PC-3 (cell line): ENCODE measurements at regions not wholly inside any gene's neighbourhood (a gene's known extent, or its start where the extent isn't known, plus 50 kb on each side); places are given as distances from the start of the nearest gene placed in this dataset.
"Not testable (repeated sequence)": the region's sequence is repeated elsewhere in the genome, so short reads cannot be mapped to it uniquely, and the experiment has no call there.

Source experiments
- ATAC-seq: fragments of 200-7000 bp; cut with Tn5 transposase; 2 replicates; pipeline ENCODE4 v1.9.1; 2020; ENCODE audit warnings: mild to moderate bottlenecking, moderate library complexity
- BruUV-seq: library from RNA; stranded (reverse); fragments of 400-500 nt; replicated peaks from 2 replicates; lab custom pipeline; 2021; lab: Mats Ljungman, UMichigan
- CTCF ChIA-PET: fragments of 300-600 bp; sonication (Branson Sonifier 250); formaldehyde crosslinking; loops from one replicate; lab custom pipeline; 2022; ENCODE audit warnings: antibody characterized with exemption; lab: Charles Lee
- POLR2A ChIA-PET: fragments of 300-600 bp; sonication (Branson Sonifier 250); formaldehyde crosslinking; loops from one replicate; lab custom pipeline; 2022; ENCODE audit warnings: antibody characterized with exemption; ENCODE audit not compliant: unreplicated experiment; lab: Charles Lee
- DNase-seq: peaks from one replicate; pipeline ENCODE4 v3.0.0-alpha.2; 2015
- H2AFZ ChIP-seq: fragments of 300-600 bp; sonication (generic); 2 replicates; pipeline ENCODE4 v1.6.0; 2016; ENCODE audit warnings: antibody characterized with exemption, low read length
- H3F3A ChIP-seq: fragments of 300-600 bp; sonication (generic); one replicate; pipeline ENCODE4 v1.6.0; 2017; ENCODE audit warnings: antibody characterized with exemption, low read length, control low read depth, mild to moderate bottlenecking; ENCODE audit not compliant: unreplicated experiment
- H3K27ac ChIP-seq: fragments of 300-600 bp; sonication (generic); 2 replicates; pipeline ENCODE4 v1.5.1; 2016; ENCODE audit warnings: mild to moderate bottlenecking, low read length
- H3K27me3 ChIP-seq: fragments of 300-600 bp; sonication (generic); 2 replicates; pipeline ENCODE4 v1.6.1; 2016; ENCODE audit warnings: low read length, mixed read lengths
- H3K36me3 ChIP-seq: fragments of 300-600 bp; sonication (generic); 2 replicates; pipeline ENCODE4 v1.6.1; 2016; ENCODE audit warnings: low read depth, mixed run types, low read length, mixed read lengths
- H3K4me1 ChIP-seq: fragments of 300-600 bp; sonication (generic); 2 replicates; pipeline ENCODE4 v1.5.1; 2016; ENCODE audit warnings: low read length; ENCODE audit not compliant: insufficient read depth
- H3K4me2 ChIP-seq: fragments of 300-600 bp; sonication (generic); 2 replicates; pipeline ENCODE4 v1.6.0; 2016; ENCODE audit warnings: low read length
- H3K4me3 ChIP-seq: fragments of 300-600 bp; sonication (generic); 2 replicates; pipeline ENCODE4 v1.5.1; 2016; ENCODE audit warnings: mild to moderate bottlenecking, low read length, mixed read lengths
- H3K79me2 ChIP-seq: fragments of 300-600 bp; sonication (generic); 2 replicates; pipeline ENCODE4 v1.6.1; 2017; ENCODE audit warnings: low read length, mixed read lengths
- H3K9ac ChIP-seq: fragments of 300-600 bp; sonication (generic); 2 replicates; pipeline ENCODE4 v1.6.0; 2016; ENCODE audit warnings: mild to moderate bottlenecking, low read length
- H3K9me2 ChIP-seq: fragments of 300-600 bp; sonication (generic); replicated peaks from 2 replicates; pipeline ENCODE4 v1.6.1; 2016; ENCODE audit warnings: mixed run types, low read length, mixed read lengths
- H3K9me3 ChIP-seq: fragments of 300-600 bp; sonication (generic); 2 replicates; pipeline ENCODE4 v1.6.1; 2016; ENCODE audit warnings: low read length, mixed read lengths
- H4K20me1 ChIP-seq: fragments of 300-600 bp; sonication (generic); 2 replicates; pipeline ENCODE4 v1.6.1; 2016; ENCODE audit warnings: low read length, mixed read lengths
- CTCF ChIP-seq: fragments of 300-600 bp; sonication (generic); conservative IDR thresholded peaks from 2 replicates; pipeline ENCODE4 v1.5.1; 2017; ENCODE audit warnings: antibody characterized with exemption, low read depth, mild to moderate bottlenecking, low read length
- EZH2 ChIP-seq: fragments of 300-600 bp; sonication (generic); IDR thresholded peaks from one replicate; pipeline ENCODE4 v1.6.1; 2017; ENCODE audit warnings: antibody characterized with exemption, mild to moderate bottlenecking, low read length; ENCODE audit not compliant: unreplicated experiment
- EZH2phosphoT487 ChIP-seq: fragments of 300-600 bp; sonication (generic); IDR thresholded peaks from 2 replicates; pipeline ENCODE4 v1.6.1; 2018; ENCODE audit warnings: mild to moderate bottlenecking, antibody characterized with exemption, low read length, borderline replicate concordance
- intact Hi-C: fragments of 100-400 bp; cut with micrococcal nuclease; formaldehyde crosslinking; loops from 2 replicates; pipeline ENCODE4 v1.9.0; 2023

DNA sequence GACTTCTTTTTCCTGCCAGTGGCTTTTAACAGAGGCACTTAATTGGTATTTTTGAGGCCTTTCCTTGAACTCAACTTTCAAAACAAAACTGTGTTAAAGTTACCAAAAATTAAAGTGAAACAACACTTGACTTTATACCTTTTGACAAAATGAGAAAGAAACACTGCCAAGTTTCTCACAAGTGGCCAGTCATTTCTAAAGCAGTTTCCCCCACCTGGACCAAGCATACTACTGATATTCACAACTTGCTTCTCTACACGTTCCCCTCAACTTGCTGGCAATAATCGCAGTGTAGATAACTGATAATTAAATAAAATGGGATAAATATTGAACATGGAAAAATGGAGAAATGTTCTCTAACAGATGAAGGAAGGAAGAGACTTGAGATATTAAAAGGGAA lies 135.7 kb downstream of the TLR4 start:
- H3K36me3 ChIP-seq: no peaks in the 10 kb centered on the region
- intact Hi-C loops: no loop called here
- H3K4me1 ChIP-seq: no peaks in the 10 kb centered on the region
- no TSS peak for BruUV-seq
- H3K9me2 ChIP-seq: no peaks in the 10 kb centered on the region
- no peak for ATAC-seq
- H3K79me2 ChIP-seq: no peaks in the 10 kb centered on the region
- no peaks in the 10 kb centered on the region for H3K9me3 ChIP-seq
- CTCF ChIA-PET: no interaction called here
- no peak overlapping the region for H3K4me2 ChIP-seq
- no peaks in the 10 kb centered on the region for H4K20me1 ChIP-seq
- TF ChIP-seq EZH2 (no peak), CTCF (no peak), EZH2phosphoT487 (no peak)
- no peak overlapping the region for H3K4me3 ChIP-seq
- no peak for DNase-seq
- no peak overlapping the region for H3K27ac ChIP-seq
- no peak overlapping the region for H2AFZ ChIP-seq
- POLR2A ChIA-PET: no interaction called here
- no peak overlapping the region for H3K9ac ChIP-seq
- no peaks in the 10 kb centered on the region for H3F3A ChIP-seq
- H3K27me3 ChIP-seq: no peaks in the 10 kb centered on the region

GRCh38 chr9:117851836-117852461 lies 147.7 kb downstream of the TLR4 start:
- H3K27ac ChIP-seq, POLR2A ChIA-PET, H3K9me3 ChIP-seq, ATAC-seq, H4K20me1 ChIP-seq, H3K9me2 ChIP-seq, H3F3A ChIP-seq, H3K4me2 ChIP-seq, BruUV-seq, H3K4me1 ChIP-seq, H3K27me3 ChIP-seq, intact Hi-C loops, H3K36me3 ChIP-seq, H3K79me2 ChIP-seq, H2AFZ ChIP-seq, H3K4me3 ChIP-seq, CTCF ChIA-PET, H3K9ac ChIP-seq, DNase-seq: not testable (repeated sequence)

GRCh38 chr9:117858561-117858960 lies 154.4 kb downstream of the TLR4 start:
- Histone ChIP-seq H3F3A (no peaks in the 10 kb centered on the region), H3K9ac (no peak overlapping the region), H3K27ac (no peak overlapping the region), H3K79me2 (no peaks in the 10 kb centered on the region), H3K4me3 (no peak overlapping the region), H2AFZ (no peak overlapping the region), H3K9me3 (0 out of 2 replicates have a peak, but pooled peaks cover 5% of the 10 kb centered on the region), H3K4me1 (no peaks in the 10 kb centered on the region), H3K27me3 (no peaks in the 10 kb centered on the region), H3K36me3 (no peaks in the 10 kb centered on the region), H3K4me2 (no peak overlapping the region), H3K9me2 (no peaks in the 10 kb centered on the region), H4K20me1 (no peaks in the 10 kb centered on the region)
- DNase-seq (no peak), ATAC-seq (no peak)
- ChIA-PET POLR2A (no interaction called here), CTCF (no interaction called here)
- TF ChIP-seq CTCF (no peak), EZH2 (no peak), EZH2phosphoT487 (no peak)
- intact Hi-C loops: no loop called here
- no TSS peak for BruUV-seq
